ENCODE measurements at regions not wholly inside any gene's neighbourhood (a gene's known extent, or its start where the extent isn't known, plus 50 kb on each side); places are given as distances from the start of the nearest gene placed in this dataset.

- TF ChIP-seq, protein P1, sequence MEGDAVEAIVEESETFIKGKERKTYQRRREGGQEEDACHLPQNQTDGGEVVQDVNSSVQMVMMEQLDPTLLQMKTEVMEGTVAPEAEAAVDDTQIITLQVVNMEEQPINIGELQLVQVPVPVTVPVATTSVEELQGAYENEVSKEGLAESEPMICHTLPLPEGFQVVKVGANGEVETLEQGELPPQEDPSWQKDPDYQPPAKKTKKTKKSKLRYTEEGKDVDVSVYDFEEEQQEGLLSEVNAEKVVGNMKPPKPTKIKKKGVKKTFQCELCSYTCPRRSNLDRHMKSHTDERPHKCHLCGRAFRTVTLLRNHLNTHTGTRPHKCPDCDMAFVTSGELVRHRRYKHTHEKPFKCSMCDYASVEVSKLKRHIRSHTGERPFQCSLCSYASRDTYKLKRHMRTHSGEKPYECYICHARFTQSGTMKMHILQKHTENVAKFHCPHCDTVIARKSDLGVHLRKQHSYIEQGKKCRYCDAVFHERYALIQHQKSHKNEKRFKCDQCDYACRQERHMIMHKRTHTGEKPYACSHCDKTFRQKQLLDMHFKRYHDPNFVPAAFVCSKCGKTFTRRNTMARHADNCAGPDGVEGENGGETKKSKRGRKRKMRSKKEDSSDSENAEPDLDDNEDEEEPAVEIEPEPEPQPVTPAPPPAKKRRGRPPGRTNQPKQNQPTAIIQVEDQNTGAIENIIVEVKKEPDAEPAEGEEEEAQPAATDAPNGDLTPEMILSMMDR (IDR thresholded peaks at IDR 0.05; ENCODE audit: low read length) = no peak
- no peak for TF ChIP-seq EZH2 (IDR thresholded peaks at IDR 0.05; ENCODE audit: borderline replicate concordance, low read length)
Measured at GRCh38 chr3:66629982-66630368, 129.2 kb upstream of the LRIG1 start.
